GM18951 (cell line): ENCODE measurements at regions not wholly inside any gene's neighbourhood (a gene's known extent, or its start where the extent isn't known, plus 50 kb on each side); places are given as distances from the start of the nearest gene placed in this dataset.

Experiments used
- POLR2A ChIP-seq: IDR thresholded peaks from 4 replicates; pipeline ENCODE4 v1.6.1; 2011; ENCODE audit warnings: mild to moderate bottlenecking; ENCODE audit not compliant: insufficient read length, insufficient read depth; ENCODE audit errors: extremely low read depth
- in situ Hi-C: fragments of 300-500 bp; cut with MboI; formaldehyde crosslinking; loops from one replicate; pipeline ENCODE4 v1.12.0; 2022; ENCODE audit warnings: low sequenced_read_pairs, mixed read lengths, inconsistent platforms; ENCODE audit not compliant: unreplicated experiment

DNA sequence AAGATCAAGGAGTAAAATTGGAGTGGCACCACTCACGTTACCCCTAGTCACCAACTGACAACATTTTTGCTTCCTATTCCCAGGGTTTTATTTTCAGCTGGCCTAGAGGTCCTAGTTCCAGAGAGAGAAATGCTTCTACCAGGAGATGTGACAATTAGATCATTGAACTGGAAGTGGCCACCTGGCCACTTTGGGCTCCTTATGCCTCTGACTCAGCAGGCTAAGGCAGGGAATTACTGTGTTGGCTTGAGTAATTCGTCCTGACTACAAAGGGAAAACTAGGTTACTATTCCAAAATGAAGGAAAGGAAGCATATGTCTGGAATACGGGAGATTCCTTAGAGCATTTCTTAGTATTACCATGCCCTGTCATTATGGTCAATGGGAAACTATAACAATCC lies 831.6 kb upstream of the NDST4 start:
- TF ChIP-seq POLR2A, result no peak
- in situ Hi-C loops, result no loop called here

GRCh38 chr4:115944146-115944905 lies 830.9 kb upstream of the NDST4 start:
- TF ChIP-seq POLR2A, result no peak
- in situ Hi-C loops, result no loop called here

DNA sequence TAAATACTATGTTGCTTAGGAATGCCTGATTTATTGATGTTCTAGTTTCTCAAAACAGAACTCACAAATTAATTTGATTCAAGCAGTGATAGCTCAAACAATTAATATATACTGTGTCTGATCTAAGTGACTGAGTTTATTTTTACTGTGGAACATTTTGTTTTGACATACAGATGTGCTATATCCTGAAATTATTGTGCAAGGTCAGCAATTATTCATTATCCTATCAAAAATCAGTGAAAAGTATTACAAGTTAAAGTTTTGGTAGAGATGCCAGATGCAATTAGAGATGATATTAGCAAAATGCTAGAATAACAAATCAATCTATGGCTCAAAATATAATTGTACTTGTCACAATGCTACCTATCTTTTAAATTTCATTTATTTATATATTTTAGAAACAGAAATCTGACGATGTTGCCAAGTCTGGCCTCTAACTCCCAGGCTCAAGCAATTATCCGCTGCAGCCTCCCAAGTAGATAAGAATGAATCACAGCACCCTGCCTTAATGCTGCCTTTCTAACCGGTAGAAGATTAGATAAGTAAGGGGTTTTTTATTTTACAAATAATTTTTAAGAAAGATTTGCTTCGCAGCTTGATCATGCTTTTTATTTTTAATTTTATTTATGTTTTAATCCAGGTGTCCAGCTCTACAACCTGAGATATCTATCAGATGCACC lies 825.5 kb upstream of the NDST4 start:
- TF ChIP-seq POLR2A, result no peak
- in situ Hi-C loops, result no loop called here

- TF ChIP-seq POLR2A, result no peak
- in situ Hi-C loops, result no loop called here
Measured at GRCh38 chr4:115929373-115929772, 816.0 kb upstream of the NDST4 start.

DNA sequence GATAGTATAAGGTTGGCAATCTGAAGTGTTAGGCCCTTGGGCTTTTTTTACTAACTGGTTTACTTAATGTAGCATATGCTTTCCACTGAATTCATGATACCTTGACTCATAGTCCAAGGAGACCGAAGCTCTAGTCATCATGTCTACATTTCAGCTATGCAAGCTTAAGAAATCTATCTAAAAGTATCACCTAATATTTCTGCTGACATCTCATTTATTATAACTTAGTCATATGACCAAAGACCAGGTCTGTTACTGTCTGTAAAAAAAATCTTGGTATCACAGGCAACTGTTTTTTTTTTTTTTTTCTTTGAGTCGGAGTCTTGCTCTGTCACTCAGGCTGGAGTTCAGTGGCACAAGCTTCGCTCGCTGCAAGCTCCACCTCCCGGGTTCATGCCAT lies 814.0 kb upstream of the NDST4 start:
- TF ChIP-seq POLR2A, result no peak
- in situ Hi-C loops, result no loop called here

DNA sequence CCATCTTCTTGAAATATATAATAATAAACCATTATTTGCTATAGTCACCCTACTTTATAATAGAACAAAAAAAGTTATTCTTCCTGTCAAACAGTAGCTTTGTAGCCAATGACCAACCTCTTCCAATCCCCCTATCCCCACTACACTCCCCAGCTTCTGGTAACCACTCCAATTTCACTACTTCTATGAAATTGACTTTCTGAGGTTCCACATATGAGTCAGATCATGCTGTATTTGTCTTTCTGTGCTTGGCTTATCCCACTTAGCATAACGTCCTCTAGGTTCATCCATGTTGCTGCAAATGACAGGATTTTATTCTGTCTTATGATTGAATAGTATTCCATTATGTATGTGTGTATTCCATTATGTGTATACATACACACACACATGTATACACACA lies 809.7 kb upstream of the NDST4 start:
- in situ Hi-C loops, result no loop called here
- TF ChIP-seq POLR2A, result no peak

- in situ Hi-C loops, result no loop called here
- no peak for TF ChIP-seq POLR2A
Measured at GRCh38 chr4:115920637-115921036, 807.2 kb upstream of the NDST4 start.

GRCh38 chr4:115918149-115918548 lies 804.7 kb upstream of the NDST4 start:
- TF ChIP-seq POLR2A, result no peak
- in situ Hi-C loops, result no loop called here

- in situ Hi-C loops, result no loop called here
- TF ChIP-seq POLR2A, result no peak
Measured at GRCh38 chr4:115906428-115906827, 793.0 kb upstream of the NDST4 start.

DNA sequence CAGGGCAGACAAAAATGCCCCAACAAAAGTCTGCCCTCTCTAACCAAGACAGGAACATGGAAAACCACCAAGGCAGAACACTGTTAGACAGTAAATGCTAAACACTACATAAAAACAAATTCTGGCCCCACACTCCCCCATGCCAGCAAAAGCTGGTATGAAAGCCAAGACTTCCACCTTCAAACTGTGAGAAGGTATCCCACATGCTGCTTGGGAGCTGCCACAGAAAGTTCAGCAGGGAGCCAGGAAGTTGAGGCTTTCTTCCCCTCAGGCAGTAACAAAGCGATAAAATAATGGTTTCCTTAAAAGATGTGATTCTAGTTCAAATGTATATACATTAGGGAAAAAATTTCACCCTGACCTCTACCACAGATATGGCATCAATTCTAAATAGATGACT lies 770.4 kb upstream of the NDST4 start:
- TF ChIP-seq POLR2A, result no peak
- in situ Hi-C loops, result no loop called here

DNA sequence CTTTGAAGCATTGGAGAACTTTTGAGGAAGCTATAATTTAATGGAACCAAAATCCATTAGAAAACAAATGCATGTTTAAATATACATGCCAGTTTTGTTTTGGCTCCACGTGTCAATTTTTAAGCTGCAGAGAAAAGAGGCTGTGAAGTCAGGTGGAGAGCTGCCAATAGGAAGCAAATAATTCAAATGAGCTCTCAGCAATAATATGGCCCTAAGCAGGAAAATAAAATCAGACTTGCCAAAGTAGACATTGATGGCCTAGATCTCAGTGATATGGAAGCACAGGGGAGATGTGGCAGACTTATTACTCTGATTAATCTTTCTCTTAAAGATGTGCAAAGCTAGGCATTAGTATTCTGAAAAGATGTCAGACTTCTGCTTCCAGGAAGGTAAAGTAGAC lies 769.8 kb upstream of the NDST4 start:
- TF ChIP-seq POLR2A, result no peak
- in situ Hi-C loops, result no loop called here

DNA sequence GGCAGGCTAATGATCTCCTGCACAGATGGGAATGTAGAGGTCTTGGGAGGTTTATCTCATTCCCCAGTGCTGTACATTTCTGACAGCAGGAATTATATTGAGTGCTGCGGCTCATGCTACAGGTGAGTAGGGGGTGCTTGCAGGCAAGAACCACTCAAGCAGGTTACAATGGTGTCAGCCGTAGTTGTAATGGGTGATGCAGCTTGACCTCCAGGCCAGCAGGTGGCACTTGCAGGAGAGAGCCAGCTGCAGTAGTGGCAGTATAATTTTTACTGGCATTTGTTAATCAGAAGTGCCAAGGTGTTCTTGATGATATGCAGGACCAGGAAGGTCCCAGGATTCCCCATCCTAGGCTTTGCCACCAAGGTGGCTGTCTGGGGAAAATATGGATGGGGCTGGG lies 759.6 kb upstream of the NDST4 start:
- in situ Hi-C loops, result no loop called here
- no peak for TF ChIP-seq POLR2A

DNA sequence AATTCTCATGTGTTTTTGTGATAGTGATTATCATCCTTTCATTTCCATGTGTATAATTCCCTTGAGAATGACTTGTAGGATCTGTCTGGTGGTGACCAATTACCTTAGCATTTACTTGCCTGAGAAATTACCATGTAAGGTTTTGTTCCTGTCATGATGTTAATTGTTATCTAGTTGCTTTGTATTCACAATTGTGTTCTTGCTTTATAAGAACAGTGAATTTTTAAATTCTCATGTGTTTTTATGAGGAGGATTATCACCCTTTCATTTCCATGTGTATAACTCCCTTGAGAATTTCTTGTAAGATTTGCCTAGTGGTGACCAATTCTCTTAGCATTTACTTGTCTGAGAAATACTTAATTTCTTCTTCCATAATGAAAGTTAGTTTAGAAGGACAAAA lies 758.2 kb upstream of the NDST4 start:
- no peak for TF ChIP-seq POLR2A
- in situ Hi-C loops, result no loop called here

- in situ Hi-C loops, result no loop called here
- no peak for TF ChIP-seq POLR2A
Measured at GRCh38 chr4:115866364-115866896, 753.0 kb upstream of the NDST4 start.

DNA sequence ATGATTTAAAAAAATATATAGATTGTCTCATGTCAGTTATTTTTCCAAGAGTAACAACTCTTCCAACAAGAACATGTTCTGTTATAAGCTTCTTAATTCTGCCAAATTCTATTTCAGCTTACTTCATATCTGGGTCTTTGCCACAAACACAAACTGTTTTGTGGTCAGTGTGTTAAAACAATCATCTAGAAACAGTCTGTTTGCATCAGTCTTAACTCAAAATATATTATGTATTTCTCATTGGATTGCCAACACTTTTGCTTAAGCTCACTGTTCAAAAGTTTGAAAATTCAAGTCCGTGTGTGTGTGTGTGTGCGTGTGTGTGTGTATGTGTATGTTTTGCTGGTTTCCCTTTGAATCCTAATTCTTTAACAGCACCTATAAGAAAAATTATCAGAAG lies 752.3 kb upstream of the NDST4 start:
- in situ Hi-C loops, result no loop called here
- TF ChIP-seq POLR2A, result no peak

DNA sequence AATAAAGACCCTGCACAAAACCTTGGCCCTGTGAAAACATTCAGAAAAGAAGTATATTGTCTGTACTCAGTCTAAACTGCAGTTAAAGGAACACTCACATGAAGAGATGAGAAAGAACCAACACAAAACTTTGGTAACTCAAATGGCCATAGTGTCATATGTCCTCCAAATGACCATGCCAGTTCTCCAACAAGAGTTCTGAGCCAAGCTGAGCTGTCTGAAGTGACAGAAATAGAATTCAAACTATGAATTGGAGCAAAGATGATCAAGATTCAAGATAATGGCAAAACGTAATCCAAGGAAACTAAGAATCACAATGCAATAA lies 739.3 kb upstream of the NDST4 start:
- no peak for TF ChIP-seq POLR2A
- in situ Hi-C loops, result no loop called here
